HG02763 (cell line): ENCODE measurements at regions not wholly inside any gene's neighbourhood (a gene's known extent, or its start where the extent isn't known, plus 50 kb on each side); places are given as distances from the start of the nearest gene placed in this dataset.
"Not testable (repeated sequence)": the region's sequence is repeated elsewhere in the genome, so short reads cannot be mapped to it uniquely, and the experiment has no call there.

Experiments
- ATAC-seq: cut with Tn5 transposase; IDR thresholded peaks from one replicate; pipeline ENCODE4 v1.9.1; 2021; ENCODE audit warnings: mild to moderate bottlenecking, moderate library complexity; ENCODE audit not compliant: unreplicated experiment

GRCh38 chr5:163330723-163331668, 106.4 kb upstream of the CCNG1 start:
- no peak for ATAC-seq

GRCh38 chr5:163336074-163336473, 101.3 kb upstream of the CCNG1 start:
- ATAC-seq = not testable (repeated sequence)

GRCh38 chr5:163339148-163339547, 98.2 kb upstream of the CCNG1 start:
- no peak for ATAC-seq

GRCh38 chr5:163340378-163340777, 97.0 kb upstream of the CCNG1 start:
- ATAC-seq = not testable (repeated sequence)

GRCh38 chr5:163342306-163342705, 95.1 kb upstream of the CCNG1 start:
- no peak for ATAC-seq

- ATAC-seq = no peak
Measured at GRCh38 chr5:163345216-163345615, 92.2 kb upstream of the CCNG1 start.

GRCh38 chr5:163347671-163348070, 89.7 kb upstream of the CCNG1 start:
- peak; percentile 62 for ATAC-seq

- no peak for ATAC-seq
Measured at GRCh38 chr5:163350083-163350482, 87.3 kb upstream of the CCNG1 start.

- no peak for ATAC-seq
Measured at GRCh38 chr5:163352531-163352930, 84.9 kb upstream of the CCNG1 start.

GRCh38 chr5:163355811-163356210, 81.6 kb upstream of the CCNG1 start:
- not testable (repeated sequence) for ATAC-seq

GRCh38 chr5:163357636-163358035, 79.8 kb upstream of the CCNG1 start:
- no peak for ATAC-seq

- no peak for ATAC-seq
Measured at GRCh38 chr5:163360656-163361055, 76.7 kb upstream of the CCNG1 start.

- ATAC-seq = no peak
Measured at GRCh38 chr5:163361450-163361849, 75.9 kb upstream of the CCNG1 start.

GRCh38 chr5:163362840-163363371, 74.5 kb upstream of the CCNG1 start:
- no peak for ATAC-seq

GRCh38 chr5:163363389-163363788, 74.0 kb upstream of the CCNG1 start:
- ATAC-seq = no peak

GRCh38 chr5:163366757-163367156, 70.6 kb upstream of the CCNG1 start:
- ATAC-seq = no peak

- ATAC-seq = no peak
Measured at GRCh38 chr5:163369776-163370385, 67.5 kb upstream of the CCNG1 start.

GRCh38 chr5:163373436-163374084, 63.8 kb upstream of the CCNG1 start:
- no peak for ATAC-seq

GRCh38 chr5:163377982-163378381, 59.4 kb upstream of the CCNG1 start:
- ATAC-seq = no peak

- ATAC-seq = no peak
Measured at GRCh38 chr5:163379298-163380155, 57.9 kb upstream of the CCNG1 start.
